ENCODE measurements at regions not wholly inside any gene's neighbourhood (a gene's known extent, or its start where the extent isn't known, plus 50 kb on each side); places are given as distances from the start of the nearest gene placed in this dataset.

DNA sequence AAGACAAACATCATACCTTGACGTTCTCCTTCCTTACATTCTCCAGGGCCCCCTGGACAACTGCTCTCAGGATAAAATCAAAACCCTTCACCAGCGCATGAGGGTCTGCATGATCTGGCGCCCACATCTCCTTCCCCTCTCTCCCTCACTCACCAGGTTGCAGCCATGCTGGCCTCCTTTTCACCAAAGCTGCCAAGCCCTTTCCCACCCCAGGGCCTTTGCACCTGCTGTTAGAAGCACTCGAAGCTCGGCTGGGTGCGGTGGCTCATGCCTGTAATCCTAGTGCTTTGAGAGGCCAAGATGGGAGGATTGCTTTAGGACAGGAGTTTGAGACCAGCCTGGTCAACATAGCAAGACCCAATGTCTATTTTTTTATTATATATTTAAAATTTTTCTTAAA is 56.1 kb upstream of the NUP50 start:
- Histone ChIP-seq H3K36me3 (no peaks in the 10 kb centered on the region), H3K27me3 (peaks cover 25% of the 10 kb centered on the region), H3K4me3 (ENCODE audit: low read depth in 1 of 2, low read length in 1 of 2) (no peak overlapping the region), H3K27ac (no peak overlapping the region), H3K9me3 (no peaks in the 10 kb centered on the region), H3K4me1 (ENCODE audit: control insufficient read depth in 1 of 2, insufficient read depth in 1 of 2, low read depth in 1 of 2, low read length in 1 of 2) (peaks cover 6 to 7% of the 10 kb centered on the region in 2 experiments)
- no peak for TF ChIP-seq CTCF (IDR thresholded peaks at IDR 0.05)

GRCh38 chr22:45112136-45112879 is 51.4 kb upstream of the NUP50 start:
- no peaks in the 10 kb centered on the region for H3K9me3 ChIP-seq
- no peaks in the 10 kb centered on the region for H3K36me3 ChIP-seq

More at GRCh38 chr22:45112136-45112879, 51.4 kb upstream of the NUP50 start:
- Histone ChIP-seq H3K4me1 (ENCODE audit: control insufficient read depth in 1 of 2, insufficient read depth in 1 of 2, low read depth in 1 of 2, low read length in 1 of 2) (no peaks in the 10 kb centered on the region), H3K27ac (no peak overlapping the region), H3K27me3 (peaks cover 5% of the 10 kb centered on the region), H3K4me3 (ENCODE audit: low read depth in 1 of 2, low read length in 1 of 2) (no peak overlapping the region)
- TF ChIP-seq CTCF (IDR thresholded peaks at IDR 0.05): no peak

Measured in neutrophil (primary cell).